ENCODE measurements at regions not wholly inside any gene's neighbourhood (a gene's known extent, or its start where the extent isn't known, plus 50 kb on each side); places are given as distances from the start of the nearest gene placed in this dataset.

- no peak for TF ChIP-seq CTCF (IDR thresholded peaks at IDR 0.05)
These were observed 498.0 kb upstream of the PROK2 start for GRCh38 chr3:72282918-72283317.

- no peak for TF ChIP-seq CTCF (IDR thresholded peaks at IDR 0.05)
These were observed 496.6 kb upstream of the PROK2 start for GRCh38 chr3:72281551-72281950.

GRCh38 chr3:72280876-72281275 lies 495.9 kb upstream of the PROK2 start:
- no peak for TF ChIP-seq CTCF (IDR thresholded peaks at IDR 0.05)

GRCh38 chr3:72279631-72280041 lies 494.7 kb upstream of the PROK2 start:
- TF ChIP-seq CTCF (IDR thresholded peaks at IDR 0.05) = no peak

- no peak for TF ChIP-seq CTCF (IDR thresholded peaks at IDR 0.05)
These were observed 494.2 kb upstream of the PROK2 start for GRCh38 chr3:72279068-72279604.

- no peak for TF ChIP-seq CTCF (IDR thresholded peaks at IDR 0.05)
These were observed 493.6 kb upstream of the PROK2 start for GRCh38 chr3:72278349-72279067.

- TF ChIP-seq CTCF (IDR thresholded peaks at IDR 0.05) = no peak
These were observed 492.8 kb upstream of the PROK2 start for GRCh38 chr3:72277710-72278109.
